GM23338 (cell line): ENCODE measurements at regions not wholly inside any gene's neighbourhood (a gene's known extent, or its start where the extent isn't known, plus 50 kb on each side); places are given as distances from the start of the nearest gene placed in this dataset.

Source experiments
- ATAC-seq: fragments of 200-7000 bp; cut with Tn5 transposase; 3 replicates; pipeline ENCODE4 v1.9.1; 2020
- DNase-seq: peaks from one replicate; pipeline ENCODE4 v3.0.0-alpha.2; 2015; ENCODE audit warnings: low spot score
- H2AFZ ChIP-seq: fragments of 200-600 bp; sonication (generic); 2 replicates; pipeline ENCODE4 v1.8.0; 2016; ENCODE audit warnings: antibody characterized with exemption, mild to moderate bottlenecking, moderate library complexity
- H3F3A ChIP-seq: fragments of 200-600 bp; sonication (generic); replicated peaks from 2 replicates; pipeline ENCODE4 v1.8.0; 2017; ENCODE audit warnings: antibody characterized with exemption, mixed run types, low read depth
- H3K27ac ChIP-seq: fragments of 200-600 bp; sonication (generic); 2 replicates; pipeline ENCODE4 v1.6.1; 2016; ENCODE audit warnings: low read depth
- H3K27me3 ChIP-seq: fragments of 200-600 bp; sonication (generic); 2 replicates; pipeline ENCODE4 v1.8.0; 2016; ENCODE audit warnings: mild to moderate bottlenecking, mixed run types, moderate library complexity; ENCODE audit not compliant: insufficient read depth
- H3K36me3 ChIP-seq: fragments of 200-600 bp; sonication (generic); 2 replicates; pipeline ENCODE4 v1.8.0; 2016; ENCODE audit warnings: mild to moderate bottlenecking; ENCODE audit not compliant: insufficient read depth
- H3K4me1 ChIP-seq: fragments of 200-600 bp; sonication (generic); 2 replicates; pipeline ENCODE4 v1.8.0; 2016; ENCODE audit warnings: mild to moderate bottlenecking, moderate library complexity; ENCODE audit not compliant: insufficient read depth
- H3K4me2 ChIP-seq: fragments of 200-600 bp; sonication (generic); 2 replicates; pipeline ENCODE4 v1.7.1; 2017; ENCODE audit warnings: mixed run types
- H3K4me3 ChIP-seq: fragments of 200-600 bp; sonication (generic); 2 replicates; pipeline ENCODE4 v1.6.1; 2016; ENCODE audit warnings: mixed run types
- H3K79me2 ChIP-seq: fragments of 200-600 bp; sonication (generic); replicated peaks from 2 replicates; pipeline ENCODE4 v1.8.0; 2017; ENCODE audit warnings: mild to moderate bottlenecking; ENCODE audit not compliant: insufficient read depth
- H3K9me2 ChIP-seq: fragments of 200-600 bp; sonication (generic); 2 replicates; pipeline ENCODE4 v1.8.0; 2017; ENCODE audit not compliant: insufficient read depth
- H4K20me1 ChIP-seq: fragments of 200-600 bp; sonication (generic); replicated peaks from 2 replicates; pipeline ENCODE4 v1.8.0; 2017; ENCODE audit warnings: mild to moderate bottlenecking; ENCODE audit not compliant: insufficient read depth
- H3K27ac Mint-ChIP-seq: 2 replicates; pipeline ENCODE4 v1.8.0; 2020; ENCODE audit warnings: inconsistent platforms, mild to moderate bottlenecking, moderate library complexity, mixed read lengths
- H3K27me3 Mint-ChIP-seq: 3 replicates; pipeline ENCODE4 v1.8.0; 2022; ENCODE audit warnings: low read depth, mild to moderate bottlenecking, moderate library complexity, mixed read lengths, inconsistent platforms; ENCODE audit not compliant: insufficient read depth, poor library complexity
- H3K36me3 Mint-ChIP-seq: 3 replicates; pipeline ENCODE4 v1.8.0; 2021; ENCODE audit warnings: low read depth, mild to moderate bottlenecking, inconsistent platforms, moderate library complexity, mixed read lengths
- H3K4me1 Mint-ChIP-seq: 3 replicates; pipeline ENCODE4 v1.8.0; 2020; ENCODE audit warnings: mild to moderate bottlenecking, inconsistent platforms, mixed read lengths
- H3K4me3 Mint-ChIP-seq: 3 replicates; pipeline ENCODE4 v1.8.0; 2021; ENCODE audit warnings: moderate library complexity, mild to moderate bottlenecking, inconsistent platforms, mixed read lengths
- H3K9me3 Mint-ChIP-seq: 3 replicates; pipeline ENCODE4 v1.8.0; 2020; ENCODE audit warnings: moderate library complexity, mild to moderate bottlenecking, inconsistent platforms, mixed read lengths
- CREB1 ChIP-seq: fragments of 250-450 bp; sonication (Bioruptor Pico); IDR thresholded peaks from 2 replicates; pipeline ENCODE4 v1.5.0; 2020; ENCODE audit warnings: low read depth, mild to moderate bottlenecking, moderate library complexity
- CTCF ChIP-seq, 2 experiments: fragments of 200-600 bp in 1 of 2; sonication (generic) in 1 of 2; conservative IDR thresholded peaks; 2 replicates each; pipeline versions ENCODE4 v1.5.1 to v1.6.1; 2016 to 2017; ENCODE audit warnings: antibody characterized with exemption in 2 of 2, low read depth in 2 of 2, mild to moderate bottlenecking in 2 of 2, moderate library complexity in 1 of 2
- ETS1 ChIP-seq: IDR thresholded peaks from 2 replicates; pipeline ENCODE4 v1.6.1; 2016; ENCODE audit warnings: antibody characterized with exemption
- EZH2 ChIP-seq: fragments of 200-600 bp; sonication (generic); IDR thresholded peaks from one replicate; pipeline ENCODE4 v1.8.0; 2017; ENCODE audit warnings: antibody characterized with exemption, mild to moderate bottlenecking, low read depth; ENCODE audit not compliant: unreplicated experiment
- EZH2phosphoT487 ChIP-seq: fragments of 200-600 bp; sonication (generic); IDR thresholded peaks from one replicate; pipeline ENCODE4 v1.8.1; 2018; ENCODE audit warnings: antibody characterized with exemption; ENCODE audit not compliant: unreplicated experiment
- JUNB ChIP-seq: IDR thresholded peaks from one replicate; pipeline ENCODE4 v1.6.1; 2016; ENCODE audit warnings: antibody characterized with exemption; ENCODE audit not compliant: unreplicated experiment
- NANOG ChIP-seq: IDR thresholded peaks from 2 replicates; pipeline ENCODE4 v1.6.1; 2016; ENCODE audit warnings: antibody characterized with exemption, borderline replicate concordance
- POLR2AphosphoS5 ChIP-seq: IDR thresholded peaks from 2 replicates; pipeline ENCODE4 v1.6.1; 2016; ENCODE audit warnings: antibody characterized with exemption, low read depth
- REST ChIP-seq: IDR thresholded peaks from one replicate; pipeline ENCODE4 v1.6.1; 2018; ENCODE audit warnings: antibody characterized with exemption; ENCODE audit not compliant: unreplicated experiment
- STAT1 ChIP-seq: IDR thresholded peaks from one replicate; pipeline ENCODE4 v1.6.1; 2016; ENCODE audit warnings: antibody characterized with exemption; ENCODE audit not compliant: unreplicated experiment
- ZNF114 ChIP-seq: fragments of 250-450 bp; sonication (Bioruptor Pico); IDR thresholded peaks from 2 replicates; pipeline ENCODE4 v1.5.0; 2020; ENCODE audit warnings: mild to moderate bottlenecking, moderate library complexity
- ZNF331 ChIP-seq: fragments of 250-450 bp; sonication (Bioruptor Pico); IDR thresholded peaks from 2 replicates; pipeline ENCODE4 v1.5.0; 2020; ENCODE audit warnings: low read depth, mild to moderate bottlenecking, moderate library complexity
- ZNF462 ChIP-seq: fragments of 250-450 bp; sonication (Bioruptor Pico); IDR thresholded peaks from 2 replicates; pipeline ENCODE4 v1.5.0; 2020; ENCODE audit warnings: mild to moderate bottlenecking, moderate library complexity

GRCh38 chr6:50437901-50438300 lies 275.4 kb upstream of the TFAP2D start:
- Histone ChIP-seq H2AFZ (no peak overlapping the region), H3K4me3 (no peak overlapping the region), H3K9me2 (0 out of 2 replicates have a peak, but pooled peaks cover 3% of the 10 kb centered on the region), H3K4me2 (no peak overlapping the region), H4K20me1 (no peaks in the 10 kb centered on the region), H3K27me3 (no peaks in the 10 kb centered on the region), H3K36me3 (no peaks in the 10 kb centered on the region), H3K4me1 (no peaks in the 10 kb centered on the region), H3K27ac (no peak overlapping the region), H3K79me2 (no peaks in the 10 kb centered on the region), H3F3A (no peaks in the 10 kb centered on the region)
- TF ChIP-seq ETS1 (no peak), NANOG (no peak), STAT1 (no peak), CREB1 (no peak), ZNF331 (CRISPR knock-in tag) (no peak), CTCF (conservative IDR thresholded peaks at IDR 0.05; ENCODE audit: low read depth in 2 of 2) (no peak), REST (no peak), POLR2AphosphoS5 (no peak), EZH2 (no peak), EZH2phosphoT487 (no peak), ZNF462 (no peak), ZNF114 (CRISPR knock-in tag) (no peak), JUNB (no peak)
- DNase-seq (no peak), ATAC-seq (no peak)
- Mint-ChIP-seq H3K27ac (no peak overlapping the region), H3K4me3 (no peak overlapping the region), H3K36me3 (no peaks in the 10 kb centered on the region), H3K27me3 (no peaks in the 10 kb centered on the region), H3K4me1 (no peaks in the 10 kb centered on the region), H3K9me3 (no peaks in the 10 kb centered on the region)
